HG02884 (cell line): ENCODE measurements at regions not wholly inside any gene's neighbourhood (a gene's known extent, or its start where the extent isn't known, plus 50 kb on each side); places are given as distances from the start of the nearest gene placed in this dataset.

Experiments
- ATAC-seq: cut with Tn5 transposase; IDR thresholded peaks from one replicate; pipeline ENCODE4 v1.9.1; 2021; ENCODE audit warnings: mild to moderate bottlenecking, moderate library complexity; ENCODE audit not compliant: unreplicated experiment

GRCh38 chr2:103942199-103942598 lies 911.7 kb upstream of the POU3F3 start:
- no peak for ATAC-seq

DNA sequence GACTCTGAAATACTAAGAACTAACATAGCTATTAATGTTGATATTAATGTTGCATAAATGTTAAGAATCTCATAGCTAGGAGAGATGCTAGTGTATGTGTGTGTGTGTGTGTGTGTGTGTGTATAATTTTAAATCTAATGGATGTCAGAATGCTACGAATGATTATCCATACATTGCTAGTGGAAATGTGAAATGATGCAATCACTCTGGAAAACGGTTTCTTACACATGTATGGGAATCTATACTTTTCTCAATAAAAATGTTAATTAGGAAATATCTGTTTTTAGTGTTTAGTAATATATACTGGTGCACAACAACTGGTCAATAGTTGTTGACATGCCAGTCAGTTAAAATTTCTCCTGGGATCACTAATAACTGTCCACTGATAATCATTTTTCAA lies 908.8 kb upstream of the POU3F3 start:
- no peak for ATAC-seq

DNA sequence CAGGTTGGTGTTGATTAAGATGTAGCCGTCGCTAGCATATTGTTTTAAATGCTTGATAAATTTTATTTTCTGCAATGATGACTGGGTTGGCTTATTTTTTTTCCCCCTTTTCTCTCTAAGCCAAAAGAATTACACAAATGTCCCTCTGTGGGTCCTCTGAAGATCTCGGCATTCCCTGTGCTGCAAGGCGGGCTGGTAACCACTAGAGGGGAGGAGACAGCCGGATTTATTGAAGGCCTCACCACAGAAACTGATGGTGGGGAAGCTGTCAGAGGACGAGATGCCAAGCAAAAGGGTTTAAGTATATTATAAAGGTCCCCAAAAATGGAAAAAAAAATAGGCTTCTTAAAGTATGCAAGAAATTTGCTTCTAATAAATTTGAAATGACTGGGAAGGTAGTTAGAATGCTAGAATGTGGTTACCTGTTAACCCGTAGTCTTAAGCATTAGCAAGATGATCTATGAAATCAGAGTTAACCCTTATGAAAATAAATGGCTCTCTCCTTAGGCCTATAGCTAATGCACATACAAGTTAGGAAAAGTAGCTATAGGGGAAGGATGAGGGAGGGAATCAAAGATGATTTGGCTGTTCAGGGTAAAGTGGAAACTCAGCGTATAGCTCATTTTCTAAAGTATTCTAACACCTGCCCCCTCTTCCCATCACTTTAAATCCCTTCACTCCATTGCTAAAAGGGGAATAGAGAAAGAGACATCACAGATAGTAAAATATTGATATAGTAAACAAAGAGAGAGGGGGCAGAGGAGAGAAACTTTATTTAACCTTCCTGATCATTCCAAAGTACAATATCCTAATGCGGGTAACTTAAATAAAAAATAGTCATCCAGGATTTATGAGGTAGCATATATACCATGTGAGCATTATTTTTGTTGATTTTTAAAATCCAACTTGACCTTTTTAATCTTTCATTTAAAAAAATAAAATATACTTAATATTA lies 894.5 kb upstream of the POU3F3 start:
- ATAC-seq: peak; percentile 75

DNA sequence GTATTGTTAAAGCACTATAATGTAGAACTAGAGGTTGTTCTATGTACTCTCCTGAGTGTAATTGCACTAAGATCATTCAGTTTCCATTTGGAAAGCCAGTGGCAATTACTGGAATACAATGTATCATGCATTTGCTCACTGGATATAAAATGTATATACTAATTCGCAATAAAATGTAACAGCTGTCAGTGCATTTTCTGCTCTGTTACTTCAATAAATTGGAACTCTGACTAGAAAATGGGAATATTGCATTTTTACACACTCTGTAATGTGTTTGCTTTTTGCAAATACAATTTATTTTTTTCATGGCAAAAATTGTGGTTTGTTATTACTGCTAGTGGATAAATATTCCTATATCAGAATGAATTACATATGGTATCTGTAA lies 893.8 kb upstream of the POU3F3 start:
- no peak for ATAC-seq

DNA sequence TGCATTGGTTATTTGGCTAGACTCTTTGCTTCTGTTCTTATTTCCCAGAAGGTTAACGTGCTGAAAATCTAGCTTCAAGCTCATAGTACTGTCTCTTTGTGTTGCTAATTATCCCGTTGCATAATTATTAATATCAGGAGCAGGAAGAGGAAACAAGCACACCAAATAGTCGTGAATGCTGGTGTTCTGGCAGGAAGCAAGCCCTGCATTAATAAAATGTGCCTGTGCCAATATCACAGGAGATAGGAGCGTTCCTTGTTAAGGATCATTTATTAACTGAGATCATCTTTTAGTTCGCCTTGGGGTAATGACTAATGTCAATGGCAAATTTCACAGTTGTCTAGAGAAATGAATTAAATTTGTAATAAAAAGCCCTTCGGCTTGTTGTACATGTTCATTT lies 893.0 kb upstream of the POU3F3 start:
- no peak for ATAC-seq

DNA sequence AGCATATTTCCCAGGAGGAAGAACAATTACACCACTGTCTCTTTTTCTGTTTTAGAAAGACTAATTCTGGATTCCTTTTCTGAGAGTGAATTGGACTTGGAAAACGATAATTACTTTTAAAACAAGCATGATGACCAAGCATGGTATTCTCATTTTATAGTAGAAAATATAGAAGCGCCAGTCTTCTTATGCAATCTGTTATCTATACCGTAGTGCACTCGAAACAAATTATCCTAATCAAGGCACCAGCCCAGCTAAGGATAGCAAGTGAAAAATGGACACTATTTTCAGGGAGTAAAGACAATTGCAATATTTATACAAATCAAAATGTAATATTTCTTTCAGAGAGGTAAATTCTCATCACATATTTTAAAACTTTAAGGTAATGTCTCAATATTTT lies 892.1 kb upstream of the POU3F3 start:
- ATAC-seq: no peak

GRCh38 chr2:103962670-103963069 lies 891.2 kb upstream of the POU3F3 start:
- ATAC-seq: no peak

GRCh38 chr2:103963146-103963725 lies 890.7 kb upstream of the POU3F3 start:
- no peak for ATAC-seq

- no peak for ATAC-seq
Measured at GRCh38 chr2:103977241-103977640, 876.7 kb upstream of the POU3F3 start.

DNA sequence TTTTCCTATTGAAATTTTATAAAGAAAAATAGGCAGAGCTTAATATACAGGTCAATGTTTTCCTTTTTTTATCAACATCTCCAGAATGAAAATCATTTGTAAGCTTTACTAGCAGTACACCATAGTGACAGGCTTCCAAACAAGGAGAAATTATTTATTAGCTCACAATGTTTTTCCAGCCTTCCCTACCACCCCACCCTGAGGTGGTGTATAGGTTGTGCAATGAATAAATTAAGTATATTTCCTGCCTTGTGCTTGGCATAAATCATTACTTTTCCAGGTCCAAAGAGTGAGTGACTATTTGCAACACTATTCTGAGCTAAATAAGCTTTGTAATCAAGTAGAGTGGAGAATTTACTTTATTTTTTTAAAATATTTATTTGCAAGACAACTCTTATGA lies 876.2 kb upstream of the POU3F3 start:
- ATAC-seq: no peak

GRCh38 chr2:103980401-103980800 lies 873.5 kb upstream of the POU3F3 start:
- no peak for ATAC-seq

DNA sequence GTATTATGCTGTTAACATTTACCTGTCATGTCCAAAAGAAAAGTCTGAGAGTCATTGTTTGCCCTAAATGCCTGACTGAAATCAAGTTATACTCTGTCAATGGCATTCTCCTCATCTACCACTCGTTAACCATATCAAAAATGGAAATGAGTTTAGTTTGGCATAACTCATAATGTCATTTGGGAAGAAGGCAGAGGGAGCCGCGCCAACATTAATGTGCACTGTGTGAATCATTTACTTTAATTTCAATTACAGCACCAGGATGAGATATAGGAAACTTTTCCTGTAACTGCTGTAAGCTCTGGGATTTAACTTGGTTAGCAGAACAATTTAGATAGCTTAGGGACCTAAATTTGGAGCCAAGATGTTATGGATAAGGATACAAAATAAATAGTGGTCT lies 871.2 kb upstream of the POU3F3 start:
- ATAC-seq: no peak

DNA sequence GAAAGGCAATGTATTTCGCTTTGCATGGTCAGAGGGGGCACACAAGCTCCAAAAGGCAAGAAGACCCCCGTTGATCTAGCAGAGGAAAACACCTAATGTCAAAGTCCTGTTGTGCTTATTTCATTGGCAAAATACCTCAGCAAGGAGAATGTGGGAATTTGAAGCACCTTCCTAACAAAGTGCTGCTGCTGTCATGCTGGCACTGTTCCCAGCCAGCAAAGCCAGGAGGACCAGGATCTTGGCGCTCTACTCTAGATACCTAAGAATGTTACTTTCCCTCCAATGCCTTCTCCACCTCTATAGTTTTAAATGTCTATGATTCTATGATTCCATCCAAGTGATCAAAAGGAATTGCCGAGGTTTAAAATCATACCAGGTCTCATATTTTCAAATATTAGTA lies 867.9 kb upstream of the POU3F3 start:
- no peak for ATAC-seq

- ATAC-seq: no peak
Measured at GRCh38 chr2:103991591-103991990, 862.3 kb upstream of the POU3F3 start.

DNA sequence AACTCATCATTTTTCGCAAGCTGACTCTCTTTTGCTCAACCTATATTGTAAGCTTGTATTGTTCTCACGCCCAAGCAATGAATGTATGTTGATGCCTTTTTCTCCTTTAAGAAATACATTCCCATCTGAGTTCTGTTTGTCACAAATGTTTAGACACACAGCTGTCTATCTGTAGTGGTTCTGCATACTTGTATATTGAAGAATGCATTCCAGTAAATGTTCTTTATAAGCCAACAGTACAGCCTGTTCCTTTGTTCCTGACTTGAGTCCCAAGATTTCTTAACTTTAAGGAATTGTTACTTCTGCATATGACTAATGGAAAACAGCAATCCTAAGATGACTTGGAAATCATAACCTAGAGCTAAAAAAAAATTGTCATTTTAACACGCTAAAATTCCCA lies 849.1 kb upstream of the POU3F3 start:
- ATAC-seq: no peak

DNA sequence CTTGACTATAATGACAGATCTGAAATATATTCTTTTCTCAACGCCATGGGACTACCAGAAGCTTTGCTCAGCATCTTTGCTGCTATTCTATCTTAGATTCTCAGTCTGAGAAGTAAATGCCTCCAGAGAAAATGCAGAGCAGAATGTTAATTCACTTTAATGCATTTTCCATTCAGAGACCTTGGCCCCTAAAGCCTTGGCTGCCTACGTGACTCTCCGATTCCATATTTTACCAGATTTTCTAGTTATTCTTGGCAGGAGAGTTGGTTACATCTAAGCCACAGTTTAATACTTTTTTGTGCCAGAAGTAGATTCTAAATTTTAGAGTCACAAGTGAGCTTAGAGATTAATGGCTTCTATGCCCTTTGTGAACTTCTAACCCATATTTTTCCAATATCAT lies 837.1 kb upstream of the POU3F3 start:
- ATAC-seq: no peak

DNA sequence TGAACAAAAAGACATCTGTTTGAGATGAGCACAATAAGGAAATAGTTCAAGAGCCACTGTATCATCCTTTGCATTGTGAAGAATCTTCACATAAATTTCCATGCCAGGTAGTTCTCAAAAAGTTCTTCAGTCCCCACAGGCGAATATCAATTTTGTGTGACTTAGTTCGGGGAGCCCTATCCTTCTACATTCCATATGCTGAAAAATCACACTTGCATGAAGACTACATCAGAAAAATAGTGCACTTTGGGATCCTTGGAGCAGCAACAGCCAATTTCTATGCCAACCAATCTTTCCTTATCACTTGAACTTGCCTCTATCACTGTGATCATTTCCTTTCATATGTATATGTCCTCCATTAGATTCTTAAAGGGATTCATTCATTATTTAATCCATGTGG lies 830.6 kb upstream of the POU3F3 start:
- ATAC-seq: no peak

DNA sequence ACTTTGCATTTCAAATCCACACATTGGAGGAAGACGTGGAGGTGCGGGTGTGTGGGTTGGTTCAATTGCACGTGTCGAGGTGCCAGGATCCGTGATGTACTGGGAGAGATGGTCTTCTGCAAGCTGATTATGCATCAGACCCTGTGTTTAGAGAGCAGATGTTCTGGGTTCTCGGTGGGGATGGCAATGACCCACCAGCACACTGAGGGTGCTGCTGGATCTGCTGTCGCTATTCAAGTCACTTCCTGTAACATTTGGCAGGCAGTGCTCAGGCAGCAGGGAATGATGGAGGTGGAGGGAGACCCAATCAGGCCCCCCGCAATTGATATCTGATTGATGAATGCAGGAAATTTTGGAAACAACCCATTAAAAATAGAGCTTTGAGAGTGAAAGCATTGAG lies 830.1 kb upstream of the POU3F3 start:
- ATAC-seq: no peak

DNA sequence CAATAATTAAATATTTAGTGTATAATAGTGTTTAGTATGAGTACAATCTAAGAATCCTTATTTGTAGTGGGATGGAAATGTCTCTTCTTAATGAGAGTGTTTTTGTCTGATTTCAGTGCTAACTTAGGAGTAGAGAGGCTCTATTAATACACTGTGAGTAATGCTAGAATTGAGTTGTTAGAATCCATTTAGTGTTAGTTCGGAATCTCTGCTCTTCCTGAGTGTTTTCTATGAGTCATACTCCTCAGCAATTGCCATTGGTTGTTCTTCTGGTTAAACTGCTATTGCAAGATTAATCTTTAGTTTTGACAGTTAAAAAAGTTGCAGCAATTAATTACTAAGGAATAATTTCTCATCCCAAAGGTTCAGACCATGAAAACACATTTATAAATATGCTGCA lies 828.6 kb upstream of the POU3F3 start:
- ATAC-seq: no peak

DNA sequence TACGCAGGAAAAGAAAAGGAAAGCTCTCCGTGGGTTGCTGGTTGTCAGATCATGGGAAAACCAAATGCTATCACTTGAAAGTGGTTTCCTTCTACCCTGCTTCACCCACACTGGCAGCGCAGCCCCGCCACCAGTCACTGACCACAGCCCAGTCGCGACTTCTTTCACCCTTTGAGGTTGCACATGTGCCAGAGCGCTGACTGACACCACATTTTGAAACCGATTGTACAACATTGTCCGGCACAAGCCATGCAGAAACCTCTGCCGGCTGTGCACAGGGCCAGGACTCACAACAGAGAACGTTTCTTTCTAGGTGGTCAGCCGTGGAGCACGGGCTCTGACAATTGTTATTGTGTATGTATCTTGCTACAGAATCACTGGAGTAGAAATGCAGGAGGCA lies 827.2 kb upstream of the POU3F3 start:
- no peak for ATAC-seq

- no peak for ATAC-seq
Measured at GRCh38 chr2:104027321-104027720, 826.6 kb upstream of the POU3F3 start.

DNA sequence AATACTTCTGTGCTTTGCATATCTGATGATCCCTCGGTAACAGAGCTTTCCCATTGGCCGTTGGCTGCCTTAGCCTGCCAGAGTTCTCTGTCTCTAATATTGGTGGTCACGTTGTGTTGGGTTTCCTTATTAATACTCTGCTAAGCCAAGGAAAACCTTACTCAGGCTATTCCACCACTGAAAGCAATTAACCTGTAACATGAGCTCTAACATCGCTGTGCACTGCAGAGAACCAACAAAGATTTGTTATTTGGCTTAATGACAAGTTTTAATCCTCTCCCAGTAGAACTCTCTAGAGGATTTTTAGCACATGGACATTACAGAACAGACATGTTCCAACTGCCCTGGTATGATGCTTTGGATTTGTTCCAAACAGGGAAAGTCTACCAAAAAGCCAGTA lies 825.9 kb upstream of the POU3F3 start:
- ATAC-seq: no peak

- no peak for ATAC-seq
Measured at GRCh38 chr2:104033399-104033798, 820.5 kb upstream of the POU3F3 start.
